Caco-2 (cell line): ENCODE measurements at regions not wholly inside any gene's neighbourhood (a gene's known extent, or its start where the extent isn't known, plus 50 kb on each side); places are given as distances from the start of the nearest gene placed in this dataset.
"Not testable (repeated sequence)": the region's sequence is repeated elsewhere in the genome, so short reads cannot be mapped to it uniquely, and the experiment has no call there.

Source experiments
- BruUV-seq: library from RNA; stranded (reverse); fragments of 400-500 nt; replicated peaks from 2 replicates; lab custom pipeline; 2021; lab: Mats Ljungman, UMichigan
- CTCF ChIA-PET: fragments of 300-600 bp; sonication (Branson Sonifier 250); formaldehyde crosslinking; loops from one replicate; lab custom pipeline; 2022; ENCODE audit warnings: antibody characterized with exemption; lab: Charles Lee
- POLR2A ChIA-PET: fragments of 300-600 bp; sonication (Branson Sonifier 250); formaldehyde crosslinking; loops from one replicate; lab custom pipeline; 2022; ENCODE audit warnings: antibody characterized with exemption; lab: Charles Lee
- DNase-seq, 2 experiments: peaks; one replicate each; pipeline versions ENCODE4 v3.0.0 to v3.0.0-alpha.2; 2020 to 2022
- H3K27me3 ChIP-seq: replicated peaks from 2 replicates; pipeline ENCODE4 v1.6.0; 2011; ENCODE audit warnings: low read length; ENCODE audit not compliant: control insufficient read depth, insufficient read depth
- H3K36me3 ChIP-seq: 2 replicates; pipeline ENCODE4 v1.5.1; 2011; ENCODE audit warnings: low read length; ENCODE audit not compliant: control insufficient read depth, insufficient read depth
- H3K4me1 ChIP-seq: fragments of 250-450 bp; sonication (Bioruptor Pico); 2 replicates; pipeline ENCODE4 v1.5.1; 2020; ENCODE audit warnings: mild to moderate bottlenecking
- H3K4me3 ChIP-seq: 2 replicates; pipeline ENCODE4 v1.5.1; 2011; ENCODE audit warnings: low read depth, mild to moderate bottlenecking, control low read depth, low read length
- H3K9me3 ChIP-seq: fragments of 250-450 bp; sonication (Bioruptor Pico); 2 replicates; pipeline ENCODE4 v1.5.1; 2020; ENCODE audit warnings: mild to moderate bottlenecking, moderate library complexity
- H3K27ac Mint-ChIP-seq: one replicate; pipeline ENCODE4 v1.8.0; 2022; ENCODE audit warnings: mixed read lengths; ENCODE audit not compliant: unreplicated experiment
- H3K27me3 Mint-ChIP-seq: one replicate; pipeline ENCODE4 v1.8.0; 2022; ENCODE audit warnings: mixed read lengths; ENCODE audit not compliant: insufficient read depth, unreplicated experiment
- H3K36me3 Mint-ChIP-seq: one replicate; pipeline ENCODE4 v1.8.0; 2022; ENCODE audit warnings: mild to moderate bottlenecking, mixed read lengths; ENCODE audit not compliant: insufficient read depth, unreplicated experiment
- H3K4me1 Mint-ChIP-seq: one replicate; pipeline ENCODE4 v1.8.0; 2022; ENCODE audit warnings: low read depth, mixed read lengths; ENCODE audit not compliant: unreplicated experiment
- H3K4me3 Mint-ChIP-seq: one replicate; pipeline ENCODE4 v1.8.0; 2022; ENCODE audit warnings: mild to moderate bottlenecking, moderate library complexity, mixed read lengths; ENCODE audit not compliant: unreplicated experiment
- H3K9me3 Mint-ChIP-seq: one replicate; pipeline ENCODE4 v1.8.0; 2022; ENCODE audit warnings: mixed read lengths; ENCODE audit not compliant: unreplicated experiment
- CTCF ChIP-seq, 2 experiments: fragments of 200-600 bp in 1 of 2; IDR thresholded peaks; 1 replicate in 1 of 2; 2 replicates in 1 of 2; pipeline versions ENCODE4 v1.5.1 to v1.8.0; 2011 to 2022; ENCODE audit warnings: antibody characterized with exemption in 1 of 2, control low read depth in 1 of 2, inconsistent platforms in 1 of 2, low read depth in 1 of 2, low read length in 1 of 2, mild to moderate bottlenecking in 1 of 2, moderate library complexity in 1 of 2; ENCODE audit not compliant: insufficient read depth in 1 of 2, severe bottlenecking in 1 of 2, unreplicated experiment in 1 of 2
- intact Hi-C: fragments of 100-400 bp; cut with micrococcal nuclease; formaldehyde crosslinking; loops from one replicate; pipeline ENCODE4 v1.10.0; 2022; ENCODE audit not compliant: unreplicated experiment

- POLR2A ChIA-PET, BruUV-seq, H3K36me3 Mint-ChIP-seq, H3K27me3 Mint-ChIP-seq, H3K4me3 ChIP-seq, CTCF ChIA-PET, H3K9me3 ChIP-seq, H3K4me1 ChIP-seq, H3K4me1 Mint-ChIP-seq, H3K36me3 ChIP-seq, H3K27ac Mint-ChIP-seq, intact Hi-C loops, H3K9me3 Mint-ChIP-seq, DNase-seq, H3K4me3 Mint-ChIP-seq, H3K27me3 ChIP-seq: not testable (repeated sequence)
These were observed 135.8 kb upstream of the DST start for GRCh38 chr6:56778503-56778902.

- TF ChIP-seq CTCF (IDR thresholded peaks at IDR 0.05; ENCODE audit: insufficient read depth in 1 of 2, low read depth in 1 of 2, low read length in 1 of 2, severe bottlenecking in 1 of 2, unreplicated experiment in 1 of 2) = no peak
- Mint-ChIP-seq H3K27me3 (no peaks in the 10 kb centered on the region), H3K9me3 (no peaks in the 10 kb centered on the region), H3K4me3 (no peak overlapping the region), H3K4me1 (no peaks in the 10 kb centered on the region), H3K36me3 (no peaks in the 10 kb centered on the region), H3K27ac (no peak overlapping the region)
- Histone ChIP-seq H3K4me1 (peaks cover 17% of the 10 kb centered on the region), H3K4me3 (no peak overlapping the region), H3K27me3 (no peaks in the 10 kb centered on the region), H3K9me3 (no peaks in the 10 kb centered on the region), H3K36me3 (no peaks in the 10 kb centered on the region)
- POLR2A ChIA-PET = no interaction called here
- no peak for DNase-seq
- intact Hi-C loops = no loop called here
- BruUV-seq = no TSS peak
- CTCF ChIA-PET = no interaction called here
These were observed 132.9 kb upstream of the DST start for GRCh38 chr6:56775498-56776166.

DNA sequence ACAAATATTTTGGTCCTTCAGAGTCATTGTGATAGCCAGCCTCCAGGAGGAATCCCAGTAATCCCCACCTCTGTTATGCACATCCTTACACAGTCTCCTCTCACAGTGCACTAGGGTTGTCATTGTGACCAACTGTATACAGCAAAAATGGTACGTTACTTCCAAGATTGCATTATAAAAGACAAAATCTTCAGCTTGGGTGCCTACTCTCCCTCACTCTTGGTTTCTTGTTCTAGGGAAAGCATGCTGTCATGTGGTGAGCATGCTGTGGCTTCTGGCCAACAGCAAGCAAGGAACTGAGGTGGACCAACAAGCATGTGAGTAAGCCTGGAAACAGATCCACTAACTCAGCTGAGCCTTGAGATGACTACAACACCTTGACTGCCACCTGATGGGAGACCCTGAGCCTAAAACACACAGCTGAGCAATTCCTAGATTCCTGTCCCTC lies 130.1 kb upstream of the DST start:
- DNase-seq = no peak
- Histone ChIP-seq H3K36me3 (no peaks in the 10 kb centered on the region), H3K4me3 (no peak overlapping the region), H3K4me1 (peaks cover 30% of the 10 kb centered on the region), H3K9me3 (no peaks in the 10 kb centered on the region), H3K27me3 (no peaks in the 10 kb centered on the region)
- no TSS peak for BruUV-seq
- Mint-ChIP-seq H3K4me1 (no peaks in the 10 kb centered on the region), H3K9me3 (no peaks in the 10 kb centered on the region), H3K36me3 (no peaks in the 10 kb centered on the region), H3K4me3 (no peak overlapping the region), H3K27me3 (no peaks in the 10 kb centered on the region), H3K27ac (no peak overlapping the region)
- no peak for TF ChIP-seq CTCF (IDR thresholded peaks at IDR 0.05; ENCODE audit: insufficient read depth in 1 of 2, low read depth in 1 of 2, low read length in 1 of 2, severe bottlenecking in 1 of 2, unreplicated experiment in 1 of 2)
- CTCF ChIA-PET = interaction anchor here (0.7 kb wide), 1 partner anchor 63 kb away, joined by 3 read pairs; no protein-coding TSS in a partner anchor
- POLR2A ChIA-PET = no interaction called here
- intact Hi-C loops = no loop called here
